ENCODE measurements at regions not wholly inside any gene's neighbourhood (a gene's known extent, or its start where the extent isn't known, plus 50 kb on each side); places are given as distances from the start of the nearest gene placed in this dataset.
"Not testable (repeated sequence)": the region's sequence is repeated elsewhere in the genome, so short reads cannot be mapped to it uniquely, and the experiment has no call there.

DNA sequence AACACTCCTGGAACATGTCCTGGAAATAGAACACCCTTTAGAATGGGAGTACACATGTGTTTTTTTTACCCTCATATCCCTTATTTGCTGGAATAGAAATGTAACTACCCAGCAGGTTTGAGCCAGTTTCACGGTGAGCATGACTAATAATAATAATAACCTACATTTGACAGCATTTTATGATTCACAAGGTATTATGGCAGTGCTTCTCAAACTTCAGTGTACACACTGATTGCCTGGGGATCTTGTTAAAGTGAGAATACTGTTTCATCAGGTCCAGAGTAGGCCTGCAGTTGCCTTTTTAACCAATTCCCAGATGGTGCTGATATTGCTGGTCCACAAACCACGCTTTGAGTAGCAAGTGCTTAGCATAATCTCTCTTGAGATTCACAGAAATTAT is 63.9 kb downstream of the NFKBIZ start:
- no peaks in the 10 kb centered on the region for H3K4me1 ChIP-seq
- no peak for DNase-seq
- TF ChIP-seq POLR2A (IDR thresholded peaks at IDR 0.05) = no peak
- TF ChIP-seq, protein P1, sequence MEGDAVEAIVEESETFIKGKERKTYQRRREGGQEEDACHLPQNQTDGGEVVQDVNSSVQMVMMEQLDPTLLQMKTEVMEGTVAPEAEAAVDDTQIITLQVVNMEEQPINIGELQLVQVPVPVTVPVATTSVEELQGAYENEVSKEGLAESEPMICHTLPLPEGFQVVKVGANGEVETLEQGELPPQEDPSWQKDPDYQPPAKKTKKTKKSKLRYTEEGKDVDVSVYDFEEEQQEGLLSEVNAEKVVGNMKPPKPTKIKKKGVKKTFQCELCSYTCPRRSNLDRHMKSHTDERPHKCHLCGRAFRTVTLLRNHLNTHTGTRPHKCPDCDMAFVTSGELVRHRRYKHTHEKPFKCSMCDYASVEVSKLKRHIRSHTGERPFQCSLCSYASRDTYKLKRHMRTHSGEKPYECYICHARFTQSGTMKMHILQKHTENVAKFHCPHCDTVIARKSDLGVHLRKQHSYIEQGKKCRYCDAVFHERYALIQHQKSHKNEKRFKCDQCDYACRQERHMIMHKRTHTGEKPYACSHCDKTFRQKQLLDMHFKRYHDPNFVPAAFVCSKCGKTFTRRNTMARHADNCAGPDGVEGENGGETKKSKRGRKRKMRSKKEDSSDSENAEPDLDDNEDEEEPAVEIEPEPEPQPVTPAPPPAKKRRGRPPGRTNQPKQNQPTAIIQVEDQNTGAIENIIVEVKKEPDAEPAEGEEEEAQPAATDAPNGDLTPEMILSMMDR (IDR thresholded peaks at IDR 0.05 in 4 of 5, conservative IDR thresholded peaks at IDR 0.05 in 1 of 5) = no peak
- intact Hi-C loops (cut with DNase I; ENCODE audit: low total_unique reads) (no loop called here), in situ Hi-C loops (cut with MboI; ENCODE audit: low sequenced_read_pairs in 4 of 4) (no loop called here)
- no peak overlapping the region for H3K4me3 ChIP-seq
- H3K27me3 ChIP-seq = no peaks in the 10 kb centered on the region
- H3K9me3 ChIP-seq = no peaks in the 10 kb centered on the region
- H3K36me3 ChIP-seq = no peaks in the 10 kb centered on the region
- ATAC-seq = no peak
- no peak overlapping the region for H3K27ac ChIP-seq

DNA sequence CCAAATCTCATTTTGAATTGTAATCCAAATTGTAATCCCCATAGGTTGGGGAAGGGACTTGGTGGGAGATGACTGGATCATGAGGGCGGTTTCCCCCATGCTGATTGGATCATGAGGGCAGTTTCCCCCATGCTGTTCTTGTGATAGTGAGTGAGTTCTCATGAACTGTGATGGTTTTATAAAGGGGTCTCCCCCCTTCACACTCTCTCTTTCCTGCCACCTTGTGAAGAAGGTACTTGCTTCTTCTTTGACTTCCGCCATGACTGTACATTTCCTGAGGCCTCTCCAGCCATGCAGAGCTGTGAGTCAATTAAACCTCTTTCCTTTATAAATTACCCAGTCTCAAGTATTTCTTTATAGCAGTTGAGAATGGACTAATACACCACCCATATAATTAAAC is 68.4 kb downstream of the NFKBIZ start:
- DNase-seq; H3K9me3 ChIP-seq; H3K4me3 ChIP-seq; H3K27me3 ChIP-seq; ATAC-seq; H3K27ac ChIP-seq; H3K36me3 ChIP-seq; intact Hi-C loops (cut with DNase I; ENCODE audit: low total_unique reads); H3K4me1 ChIP-seq; in situ Hi-C loops (cut with MboI; ENCODE audit: low sequenced_read_pairs in 4 of 4): not testable (repeated sequence)

- ATAC-seq; H3K36me3 ChIP-seq; H3K27ac ChIP-seq; DNase-seq; H3K4me1 ChIP-seq; H3K9me3 ChIP-seq; H3K27me3 ChIP-seq; H3K4me3 ChIP-seq; in situ Hi-C loops (cut with MboI; ENCODE audit: low sequenced_read_pairs in 4 of 4); intact Hi-C loops (cut with DNase I; ENCODE audit: low total_unique reads): not testable (repeated sequence)
Measured at GRCh38 chr3:101922151-101922725, 72.9 kb downstream of the NFKBIZ start.

- H3K4me3 ChIP-seq; H3K4me1 ChIP-seq; intact Hi-C loops (cut with DNase I; ENCODE audit: low total_unique reads); H3K36me3 ChIP-seq; ATAC-seq; DNase-seq; H3K27me3 ChIP-seq; H3K9me3 ChIP-seq; H3K27ac ChIP-seq; in situ Hi-C loops (cut with MboI; ENCODE audit: low sequenced_read_pairs in 4 of 4): not testable (repeated sequence)
Measured at GRCh38 chr3:101924621-101925020, 75.3 kb downstream of the NFKBIZ start.

DNA sequence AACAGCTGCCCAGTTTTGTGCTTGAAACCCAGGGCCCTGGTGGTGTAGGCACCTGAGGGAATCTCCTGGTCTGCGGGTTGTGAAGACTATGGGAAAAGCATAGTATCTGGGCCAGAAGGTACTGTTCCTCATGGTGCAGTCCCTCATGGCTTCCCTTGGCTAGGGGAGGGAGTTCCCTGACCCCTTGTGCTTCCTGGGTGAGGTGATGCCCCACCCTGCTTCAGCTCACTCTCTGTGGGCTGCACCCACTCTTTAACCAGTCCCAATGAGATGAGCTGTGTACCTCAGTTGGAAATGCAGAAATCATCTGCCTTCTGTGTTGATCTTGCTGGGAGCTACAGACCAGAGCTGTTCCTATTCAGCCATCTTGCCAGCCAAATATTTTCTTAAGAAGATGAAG is 75.8 kb downstream of the NFKBIZ start:
- H3K27ac ChIP-seq; ATAC-seq; H3K27me3 ChIP-seq; H3K4me1 ChIP-seq; H3K4me3 ChIP-seq; H3K9me3 ChIP-seq; DNase-seq; intact Hi-C loops (cut with DNase I; ENCODE audit: low total_unique reads); H3K36me3 ChIP-seq; in situ Hi-C loops (cut with MboI; ENCODE audit: low sequenced_read_pairs in 4 of 4): not testable (repeated sequence)

- intact Hi-C loops (cut with DNase I; ENCODE audit: low total_unique reads) = no loop called here
- no peaks in the 10 kb centered on the region for H3K9me3 ChIP-seq
- H3K4me3 ChIP-seq = no peak overlapping the region
- no peak for ATAC-seq
- DNase-seq = no peak
- TF ChIP-seq POLR2A (IDR thresholded peaks at IDR 0.05) = no peak
- TF ChIP-seq, protein P1 (IDR thresholded peaks at IDR 0.05 in 4 of 5, conservative IDR thresholded peaks at IDR 0.05 in 1 of 5) = no peak
- in situ Hi-C loops (cut with MboI; ENCODE audit: low sequenced_read_pairs in 4 of 4) = no loop called here
- H3K4me1 ChIP-seq = no peaks in the 10 kb centered on the region
- H3K36me3 ChIP-seq = no peaks in the 10 kb centered on the region
- no peaks in the 10 kb centered on the region for H3K27me3 ChIP-seq
- H3K27ac ChIP-seq = no peak overlapping the region
Measured at GRCh38 chr3:101925564-101925963, 76.2 kb downstream of the NFKBIZ start.

GRCh38 chr3:101926594-101927105 is 77.3 kb downstream of the NFKBIZ start:
- no peaks in the 10 kb centered on the region for H3K9me3 ChIP-seq
- no peaks in the 10 kb centered on the region for H3K27me3 ChIP-seq
- DNase-seq (no peak), ATAC-seq (no peak)
- in situ Hi-C loops (cut with MboI; ENCODE audit: low sequenced_read_pairs in 4 of 4) = no loop called here
- no peaks in the 10 kb centered on the region for H3K36me3 ChIP-seq
- H3K4me1 ChIP-seq = no peaks in the 10 kb centered on the region
- intact Hi-C loops (cut with DNase I; ENCODE audit: low total_unique reads) = no loop called here
- H3K27ac ChIP-seq = no peak overlapping the region
- TF ChIP-seq POLR2A (IDR thresholded peaks at IDR 0.05) = no peak
- H3K4me3 ChIP-seq = no peak overlapping the region

All from gastrocnemius medialis (tissue), 4 donors.